ENCODE measurements at regions not wholly inside any gene's neighbourhood (a gene's known extent, or its start where the extent isn't known, plus 50 kb on each side); places are given as distances from the start of the nearest gene placed in this dataset.

DNA sequence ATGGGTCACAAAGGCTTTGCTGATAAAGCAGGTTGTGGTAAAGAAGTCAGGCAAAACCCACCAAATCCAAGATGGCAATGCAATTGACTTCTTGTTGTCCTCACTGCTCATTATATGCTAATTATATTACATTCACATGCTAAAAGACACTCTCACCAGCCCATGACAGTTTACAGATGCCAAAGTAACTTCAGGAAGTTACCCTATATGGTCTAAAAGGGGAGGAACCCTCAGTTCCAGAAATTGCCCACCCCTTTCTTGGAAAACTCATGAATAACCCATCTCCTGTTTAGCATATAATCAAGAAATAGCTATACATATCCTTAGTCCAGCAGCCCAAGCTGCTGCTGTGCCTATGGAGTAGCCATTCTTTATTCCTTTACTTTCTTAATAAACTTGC, 501.1 kb downstream of the MEI4 start:
- Histone ChIP-seq H3K27me3 (ENCODE audit: control insufficient read depth, insufficient read depth, low read length) (no peaks in the 10 kb centered on the region), H3K4me3 (ENCODE audit: low read depth, low read length) (no peak overlapping the region), H3K36me3 (ENCODE audit: control insufficient read depth, insufficient read depth, low read length) (no peaks in the 10 kb centered on the region)
- TF ChIP-seq, protein P1, sequence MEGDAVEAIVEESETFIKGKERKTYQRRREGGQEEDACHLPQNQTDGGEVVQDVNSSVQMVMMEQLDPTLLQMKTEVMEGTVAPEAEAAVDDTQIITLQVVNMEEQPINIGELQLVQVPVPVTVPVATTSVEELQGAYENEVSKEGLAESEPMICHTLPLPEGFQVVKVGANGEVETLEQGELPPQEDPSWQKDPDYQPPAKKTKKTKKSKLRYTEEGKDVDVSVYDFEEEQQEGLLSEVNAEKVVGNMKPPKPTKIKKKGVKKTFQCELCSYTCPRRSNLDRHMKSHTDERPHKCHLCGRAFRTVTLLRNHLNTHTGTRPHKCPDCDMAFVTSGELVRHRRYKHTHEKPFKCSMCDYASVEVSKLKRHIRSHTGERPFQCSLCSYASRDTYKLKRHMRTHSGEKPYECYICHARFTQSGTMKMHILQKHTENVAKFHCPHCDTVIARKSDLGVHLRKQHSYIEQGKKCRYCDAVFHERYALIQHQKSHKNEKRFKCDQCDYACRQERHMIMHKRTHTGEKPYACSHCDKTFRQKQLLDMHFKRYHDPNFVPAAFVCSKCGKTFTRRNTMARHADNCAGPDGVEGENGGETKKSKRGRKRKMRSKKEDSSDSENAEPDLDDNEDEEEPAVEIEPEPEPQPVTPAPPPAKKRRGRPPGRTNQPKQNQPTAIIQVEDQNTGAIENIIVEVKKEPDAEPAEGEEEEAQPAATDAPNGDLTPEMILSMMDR (IDR thresholded peaks at IDR 0.05; ENCODE audit: insufficient read depth, low read length, poor library complexity, severe bottlenecking), result no peak
- DNase-seq (ENCODE audit: low read depth), result no peak

DNA sequence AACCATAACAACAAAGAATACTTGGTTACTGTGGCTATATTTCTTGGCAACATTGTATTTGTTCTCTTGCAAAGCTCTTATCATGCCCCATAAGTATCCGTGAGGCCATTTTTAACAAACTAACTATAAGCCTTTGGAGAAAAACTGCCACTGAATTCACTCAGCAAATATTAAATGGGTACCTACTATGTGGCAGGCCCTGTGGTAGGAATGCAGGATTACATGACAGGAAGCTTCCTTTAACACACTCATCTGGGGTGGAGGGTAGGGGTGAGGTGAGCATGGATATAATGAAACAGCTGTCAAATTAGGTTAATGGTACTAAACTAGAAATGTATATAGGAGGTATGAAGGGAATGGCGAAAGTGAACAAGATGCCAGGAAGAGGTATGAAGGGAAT, 504.8 kb downstream of the MEI4 start:
- no peaks in the 10 kb centered on the region for H3K36me3 ChIP-seq (ENCODE audit: control insufficient read depth, insufficient read depth, low read length)
- H3K27me3 ChIP-seq (ENCODE audit: control insufficient read depth, insufficient read depth, low read length), result no peaks in the 10 kb centered on the region
- DNase-seq (ENCODE audit: low read depth), result no peak
- TF ChIP-seq, protein P1 (IDR thresholded peaks at IDR 0.05; ENCODE audit: insufficient read depth, low read length, poor library complexity, severe bottlenecking), result no peak
- H3K4me3 ChIP-seq (ENCODE audit: low read depth, low read length), result no peak overlapping the region

DNA sequence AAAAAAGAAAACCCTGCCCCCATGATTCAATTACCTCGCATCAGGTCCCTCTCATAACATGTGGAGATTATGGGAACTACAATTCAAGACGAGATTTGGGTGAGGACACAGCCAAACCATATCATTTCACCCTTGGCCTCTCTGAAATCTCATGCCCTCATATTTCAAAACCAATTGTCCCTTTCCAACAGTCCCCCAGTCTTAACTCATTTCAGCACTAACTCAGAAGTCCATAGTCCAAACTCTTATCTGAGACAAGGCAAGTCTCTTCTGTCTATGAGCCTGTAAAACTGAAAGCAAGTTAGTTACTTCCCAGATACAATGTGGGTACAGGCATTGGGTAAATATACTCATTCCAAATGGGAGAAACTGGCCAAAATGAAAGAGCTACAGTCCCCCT, 536.1 kb downstream of the MEI4 start:
- TF ChIP-seq, protein P1 (IDR thresholded peaks at IDR 0.05; ENCODE audit: insufficient read depth, low read length, poor library complexity, severe bottlenecking), result no peak
- Histone ChIP-seq H3K36me3 (ENCODE audit: control insufficient read depth, insufficient read depth, low read length) (no peaks in the 10 kb centered on the region), H3K4me3 (ENCODE audit: low read depth, low read length) (no peak overlapping the region), H3K27me3 (ENCODE audit: control insufficient read depth, insufficient read depth, low read length) (no peaks in the 10 kb centered on the region)
- no peak for DNase-seq (ENCODE audit: low read depth)

DNA sequence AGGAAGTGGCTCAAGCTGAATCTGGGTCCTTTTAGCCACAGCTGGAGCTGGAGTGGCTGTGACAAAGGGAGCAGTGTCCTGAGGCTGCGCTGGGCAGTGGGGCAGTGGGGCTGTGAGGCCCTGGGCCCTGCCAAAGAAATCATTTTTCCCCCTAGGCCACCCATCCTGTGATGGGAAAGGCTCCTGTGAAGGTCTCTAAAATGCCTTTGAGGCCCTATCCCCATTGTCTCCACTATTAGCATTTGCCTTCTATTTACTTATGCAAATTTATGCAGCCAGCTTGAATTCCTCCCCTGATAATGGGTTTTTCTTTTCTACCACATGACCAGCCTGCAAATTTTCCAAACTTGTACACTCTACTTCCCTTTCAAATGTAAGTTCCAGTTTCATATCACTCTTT, 539.2 kb downstream of the MEI4 start:
- no peak overlapping the region for H3K4me3 ChIP-seq (ENCODE audit: low read depth, low read length)
- no peaks in the 10 kb centered on the region for H3K27me3 ChIP-seq (ENCODE audit: control insufficient read depth, insufficient read depth, low read length)
- no peak for DNase-seq (ENCODE audit: low read depth)
- TF ChIP-seq, protein P1 (IDR thresholded peaks at IDR 0.05; ENCODE audit: insufficient read depth, low read length, poor library complexity, severe bottlenecking), result no peak
- no peaks in the 10 kb centered on the region for H3K36me3 ChIP-seq (ENCODE audit: control insufficient read depth, insufficient read depth, low read length)

DNA sequence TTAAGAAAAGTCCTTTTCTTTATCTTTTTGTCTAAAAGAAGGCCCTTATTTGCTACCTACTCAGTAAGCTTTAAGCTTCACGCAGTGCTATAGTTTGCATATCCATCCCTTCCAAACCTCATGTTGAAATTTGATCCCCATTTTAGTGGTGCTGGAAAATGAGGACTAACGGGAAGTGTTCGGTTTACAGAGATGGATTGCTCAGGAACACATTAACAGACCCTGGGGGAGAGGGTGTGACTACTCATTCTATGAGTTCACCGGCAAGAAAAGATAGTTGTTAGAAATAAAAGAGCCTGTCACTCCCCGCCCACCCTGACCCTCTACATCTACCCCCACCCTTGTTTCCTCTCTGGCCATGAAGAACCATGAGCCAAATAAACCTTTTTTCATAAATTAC, 546.2 kb downstream of the MEI4 start:
- no peak overlapping the region for H3K4me3 ChIP-seq (ENCODE audit: low read depth, low read length)
- H3K27me3 ChIP-seq (ENCODE audit: control insufficient read depth, insufficient read depth, low read length), result no peaks in the 10 kb centered on the region
- DNase-seq (ENCODE audit: low read depth), result no peak
- TF ChIP-seq, protein P1 (IDR thresholded peaks at IDR 0.05; ENCODE audit: insufficient read depth, low read length, poor library complexity, severe bottlenecking), result no peak
- no peaks in the 10 kb centered on the region for H3K36me3 ChIP-seq (ENCODE audit: control insufficient read depth, insufficient read depth, low read length)

DNA sequence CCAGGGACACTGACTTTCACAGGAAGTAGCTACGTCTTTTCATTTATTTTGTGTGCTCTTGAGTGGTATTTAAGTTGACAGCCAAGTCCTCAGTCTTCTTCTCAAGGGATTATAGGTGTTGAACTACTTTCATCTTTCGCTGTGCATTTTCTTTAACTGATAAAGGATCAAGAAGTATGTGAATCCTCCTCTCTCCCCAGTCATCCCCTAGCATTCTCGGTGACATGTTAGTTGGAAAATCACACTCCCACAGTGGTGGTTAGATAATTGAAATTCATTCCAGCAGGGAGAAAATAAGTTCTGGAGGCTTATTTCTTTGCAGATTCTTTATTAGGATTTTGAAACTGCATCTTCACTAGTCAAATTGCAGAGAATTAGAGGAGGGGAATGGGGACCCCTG, 569.4 kb downstream of the MEI4 start:
- TF ChIP-seq, protein P1 (IDR thresholded peaks at IDR 0.05; ENCODE audit: insufficient read depth, low read length, poor library complexity, severe bottlenecking), result no peak
- Histone ChIP-seq H3K27me3 (ENCODE audit: control insufficient read depth, insufficient read depth, low read length) (no peaks in the 10 kb centered on the region), H3K4me3 (ENCODE audit: low read depth, low read length) (no peak overlapping the region), H3K36me3 (ENCODE audit: control insufficient read depth, insufficient read depth, low read length) (no peaks in the 10 kb centered on the region)
- no peak for DNase-seq (ENCODE audit: low read depth)
